ENCODE measurements at regions not wholly inside any gene's neighbourhood (a gene's known extent, or its start where the extent isn't known, plus 50 kb on each side); places are given as distances from the start of the nearest gene placed in this dataset.

GRCh38 chr17:34827008-34827407 lies 134.3 kb downstream of the CCT6B start:
- TF ChIP-seq CTCF (conservative IDR thresholded peaks at IDR 0.05 in 1 of 2, IDR thresholded peaks at IDR 0.05 in 1 of 2; ENCODE audit: low read depth in 1 of 2, low read length in 2 of 2) (no peak), EZH2 (IDR thresholded peaks at IDR 0.05; ENCODE audit: low read length, missing control alignments) (no peak)

All from fibroblast of lung (primary cell).